Activated CD8-positive, alpha-beta memory T cell treated with anti-CD3 and anti-CD28 coated beads, Interleukin-2, amount 10 ng/mL, durations not matched to agents 7 days and 5 days (primary cell): ENCODE measurements at regions not wholly inside any gene's neighbourhood (a gene's known extent, or its start where the extent isn't known, plus 50 kb on each side); places are given as distances from the start of the nearest gene placed in this dataset.
"Not testable (repeated sequence)": the region's sequence is repeated elsewhere in the genome, so short reads cannot be mapped to it uniquely, and the experiment has no call there.

ENCODE experiments used
- ATAC-seq: fragments of 150-1000 bp; cut with Tn5 transposase; one replicate; pipeline ENCODE4 v1.10.0; 2021; ENCODE audit warnings: moderate library complexity
- CTCF ChIA-PET: fragments of 350-600 bp; sonication (Branson Sonifier 250); formaldehyde crosslinking; loops from one replicate; lab custom pipeline; 2021; ENCODE audit warnings: antibody characterized with exemption; lab: Charles Lee
- DNase-seq: peaks from one replicate; pipeline ENCODE4 v3.0.0-alpha.2; 2020
- H3K27ac Mint-ChIP-seq: one replicate; pipeline ENCODE4 v1.8.0; 2021; ENCODE audit warnings: mild to moderate bottlenecking, mixed read lengths
- H3K27me3 Mint-ChIP-seq: one replicate; pipeline ENCODE4 v1.8.0; 2021; ENCODE audit warnings: mixed read lengths
- H3K36me3 Mint-ChIP-seq: one replicate; pipeline ENCODE4 v1.8.0; 2021; ENCODE audit warnings: mild to moderate bottlenecking, mixed read lengths
- H3K4me1 Mint-ChIP-seq: one replicate; pipeline ENCODE4 v1.8.0; 2021; ENCODE audit warnings: mixed read lengths
- H3K4me3 Mint-ChIP-seq: one replicate; pipeline ENCODE4 v1.8.0; 2021; ENCODE audit warnings: mild to moderate bottlenecking, moderate library complexity, mixed read lengths
- H3K9me3 Mint-ChIP-seq: one replicate; pipeline ENCODE4 v1.8.0; 2022; ENCODE audit warnings: low read depth, mixed read lengths

DNA sequence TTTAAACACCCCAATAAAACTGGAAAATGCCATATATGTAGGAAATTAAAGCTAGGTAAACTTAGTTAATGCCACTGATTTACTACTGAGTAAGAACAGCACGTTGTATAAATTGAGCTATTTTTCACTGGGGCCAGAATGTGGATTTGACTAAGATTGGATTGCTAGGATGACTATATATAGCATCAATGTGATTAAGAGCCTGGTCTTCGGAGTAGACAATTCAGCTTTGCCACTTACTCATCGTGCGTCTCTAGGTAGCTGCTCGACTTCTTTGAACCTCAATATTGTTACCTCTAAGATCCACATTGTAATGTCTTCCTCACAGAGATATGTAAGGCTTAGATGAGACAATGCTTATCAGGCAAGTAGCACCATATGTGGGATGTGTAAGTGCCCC lies 462.5 kb downstream of the KLF12 start:
- Mint-ChIP-seq H3K4me3 (no peak overlapping the region), H3K4me1 (no peaks in the 10 kb centered on the region), H3K36me3 (no peaks in the 10 kb centered on the region), H3K27me3 (no peaks in the 10 kb centered on the region), H3K9me3 (no peaks in the 10 kb centered on the region), H3K27ac (no peak overlapping the region)
- no peak for DNase-seq
- ATAC-seq, result no peak
- CTCF ChIA-PET, result no interaction called here

DNA sequence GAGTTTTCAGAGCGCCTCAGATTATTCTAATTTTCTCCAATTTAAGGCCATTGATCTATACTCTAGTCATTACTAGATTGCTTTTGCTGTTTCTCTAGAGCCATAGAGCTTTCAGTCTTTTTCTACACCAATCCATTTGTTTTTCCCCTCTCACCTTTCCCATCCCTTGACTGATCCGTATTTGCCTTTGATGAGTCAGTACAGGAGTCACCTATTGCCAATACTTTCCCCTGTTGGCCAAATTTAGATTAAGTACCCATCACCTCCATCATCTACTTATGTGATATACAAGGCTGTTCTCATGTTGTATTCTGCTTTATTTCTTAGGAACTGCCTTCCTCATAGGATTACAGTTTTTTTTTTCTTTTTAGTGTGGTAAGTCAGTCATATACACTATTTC lies 463.2 kb downstream of the KLF12 start:
- CTCF ChIA-PET, result interaction anchor here (1.0 kb wide), 1 partner anchor 11 kb away, joined by 3 read pairs; no protein-coding TSS in a partner anchor
- Mint-ChIP-seq H3K36me3 (no peaks in the 10 kb centered on the region), H3K27me3 (peaks cover 3% of the 10 kb centered on the region), H3K9me3 (no peaks in the 10 kb centered on the region), H3K4me3 (no peak overlapping the region), H3K4me1 (no peaks in the 10 kb centered on the region), H3K27ac (no peak overlapping the region)
- no peak for DNase-seq
- ATAC-seq, result no peak

DNA sequence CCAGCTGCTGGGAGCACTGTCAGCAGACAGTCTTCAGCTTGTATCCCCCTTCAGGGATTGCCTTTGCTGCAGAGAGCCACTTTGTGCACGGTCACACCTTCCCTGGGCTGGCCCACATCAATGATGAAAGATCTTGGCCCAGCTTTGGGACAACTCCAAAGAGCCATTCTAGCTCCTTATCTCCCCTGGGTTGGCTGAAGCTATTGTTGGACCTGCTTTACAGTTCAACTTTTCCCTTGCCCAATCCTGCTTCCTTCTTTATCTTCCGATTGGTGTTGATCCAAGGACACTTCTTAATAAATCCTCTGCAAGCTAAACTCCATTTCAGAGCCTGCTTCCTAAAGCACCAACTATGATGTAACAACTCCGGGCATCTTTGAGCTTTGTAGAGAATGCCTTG lies 466.4 kb downstream of the KLF12 start:
- no peak overlapping the region for H3K27ac Mint-ChIP-seq
- no peaks in the 10 kb centered on the region for H3K9me3 Mint-ChIP-seq
- ATAC-seq, result no peak
- H3K27me3 Mint-ChIP-seq, result peaks cover 5% of the 10 kb centered on the region
- no peaks in the 10 kb centered on the region for H3K36me3 Mint-ChIP-seq
- H3K4me1 Mint-ChIP-seq, result peaks cover under 1% of the 10 kb centered on the region
- H3K4me3 Mint-ChIP-seq, result no peak overlapping the region
- DNase-seq, result no peak
- CTCF ChIA-PET, result no interaction called here

DNA sequence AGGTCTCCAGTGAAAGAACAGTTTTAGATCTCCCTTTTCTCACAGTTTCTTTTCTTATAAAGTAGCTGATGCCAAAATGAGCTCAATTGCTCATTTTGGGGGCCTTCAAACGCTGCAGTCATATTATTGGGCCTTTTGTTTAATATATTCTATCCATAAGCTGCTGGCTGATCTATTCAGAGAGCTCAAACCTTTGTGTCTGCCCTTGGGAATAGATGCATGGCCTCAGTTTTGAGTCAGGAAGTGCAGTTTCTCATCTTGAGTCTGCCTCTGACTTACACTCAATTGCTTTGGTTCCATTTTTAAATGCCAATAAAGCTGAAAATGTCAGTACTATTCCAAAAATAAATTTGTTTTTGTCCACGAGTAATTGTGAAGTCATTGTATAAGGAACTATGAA lies 468.9 kb downstream of the KLF12 start:
- ATAC-seq (no peak), DNase-seq (no peak)
- no peaks in the 10 kb centered on the region for H3K9me3 Mint-ChIP-seq
- CTCF ChIA-PET, result no interaction called here
- peaks cover 3% of the 10 kb centered on the region for H3K4me1 Mint-ChIP-seq
- H3K27ac Mint-ChIP-seq, result no peak overlapping the region
- peaks cover 5% of the 10 kb centered on the region for H3K27me3 Mint-ChIP-seq
- H3K36me3 Mint-ChIP-seq, result no peaks in the 10 kb centered on the region
- H3K4me3 Mint-ChIP-seq, result no peak overlapping the region

DNA sequence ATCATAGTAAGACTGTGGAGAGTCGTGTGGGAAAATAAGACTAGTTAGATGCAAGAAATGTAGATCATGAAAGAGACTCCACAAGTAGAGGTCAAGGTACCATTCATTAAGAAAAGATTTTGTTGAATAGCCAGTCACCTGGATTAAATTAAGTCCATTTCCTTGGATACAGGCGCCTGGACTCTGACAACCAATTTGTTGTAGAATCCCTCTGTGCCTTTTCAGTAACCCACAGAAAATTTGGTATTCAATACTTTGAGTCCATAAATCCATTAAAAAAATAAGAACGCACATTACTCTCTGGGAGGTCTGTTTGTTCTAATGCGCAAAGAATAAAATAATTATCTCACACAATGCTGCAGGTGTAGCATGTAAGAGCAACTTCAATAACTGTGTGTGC lies 469.4 kb downstream of the KLF12 start:
- no peak overlapping the region for H3K27ac Mint-ChIP-seq
- no peaks in the 10 kb centered on the region for H3K9me3 Mint-ChIP-seq
- no peaks in the 10 kb centered on the region for H3K36me3 Mint-ChIP-seq
- H3K4me1 Mint-ChIP-seq, result peaks cover 3% of the 10 kb centered on the region
- H3K27me3 Mint-ChIP-seq, result peaks cover 5% of the 10 kb centered on the region
- DNase-seq, result no peak
- no peak for ATAC-seq
- no peak overlapping the region for H3K4me3 Mint-ChIP-seq
- CTCF ChIA-PET, result no interaction called here

DNA sequence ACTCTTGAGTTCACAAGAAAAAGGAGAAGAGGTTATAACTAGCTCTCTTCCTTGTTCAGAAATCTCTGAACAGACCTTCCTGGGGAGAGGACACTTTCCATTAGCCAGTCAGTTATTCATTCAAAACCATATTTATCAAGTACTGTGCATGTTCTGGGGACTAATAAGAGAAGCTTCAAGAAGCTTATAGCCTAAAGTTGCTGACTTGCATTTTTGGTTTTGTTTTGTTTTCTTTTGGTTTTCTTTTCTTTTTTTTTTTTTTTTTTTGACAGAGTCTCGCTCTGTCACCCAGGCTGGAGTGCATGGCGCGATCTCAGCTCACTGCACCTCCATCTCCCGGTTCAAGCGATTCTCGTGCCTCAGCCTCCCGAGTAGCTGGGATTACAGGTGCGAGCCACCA lies 471.4 kb downstream of the KLF12 start:
- Mint-ChIP-seq H3K27me3 (peaks cover 5% of the 10 kb centered on the region), H3K27ac (no peak overlapping the region), H3K9me3 (no peaks in the 10 kb centered on the region), H3K36me3 (no peaks in the 10 kb centered on the region), H3K4me3 (no peak overlapping the region), H3K4me1 (peaks cover 3% of the 10 kb centered on the region)
- ATAC-seq, result no peak
- CTCF ChIA-PET, result no interaction called here
- no peak for DNase-seq

DNA sequence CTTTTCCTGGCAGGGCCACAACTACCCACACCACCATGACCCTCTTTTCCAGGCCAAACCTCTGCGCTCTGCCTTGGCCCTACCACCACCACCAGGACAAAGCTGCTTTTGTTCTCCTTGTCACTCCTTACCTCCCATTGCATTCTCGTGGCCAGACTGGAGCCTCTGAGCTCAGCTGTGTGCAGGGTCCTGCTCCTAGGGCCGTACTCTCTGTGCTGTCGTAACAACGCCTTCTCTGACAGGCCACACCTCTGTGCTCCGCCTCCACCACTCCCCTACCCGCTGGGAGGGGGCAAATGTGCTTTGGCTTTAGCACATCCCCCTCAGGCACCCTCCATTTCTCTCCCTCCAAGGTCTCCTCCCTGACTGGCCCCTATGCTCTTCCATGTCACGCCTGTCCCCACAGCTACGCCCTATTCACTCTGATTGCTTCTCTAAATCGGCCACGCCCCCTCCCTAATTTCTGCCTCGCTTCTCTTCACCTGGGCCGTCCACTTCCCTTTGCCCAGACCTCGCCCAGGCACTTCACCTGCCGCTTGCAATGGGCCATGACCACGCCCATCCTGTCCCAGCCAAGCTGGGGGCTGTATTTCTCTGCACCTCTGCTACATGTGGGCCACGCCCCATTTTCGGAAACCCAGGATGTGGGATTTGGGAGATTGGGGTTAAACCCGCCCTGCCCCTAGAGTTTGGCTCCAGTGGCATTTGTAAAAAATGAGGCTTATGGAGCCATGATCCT lies 472.3 kb downstream of the KLF12 start:
- Mint-ChIP-seq H3K4me3 (no peak overlapping the region), H3K9me3 (no peaks in the 10 kb centered on the region), H3K36me3 (no peaks in the 10 kb centered on the region), H3K4me1 (peaks cover 3% of the 10 kb centered on the region), H3K27ac (no peak overlapping the region), H3K27me3 (peaks cover 5% of the 10 kb centered on the region)
- CTCF ChIA-PET, result no interaction called here
- ATAC-seq, result no peak
- no peak for DNase-seq

DNA sequence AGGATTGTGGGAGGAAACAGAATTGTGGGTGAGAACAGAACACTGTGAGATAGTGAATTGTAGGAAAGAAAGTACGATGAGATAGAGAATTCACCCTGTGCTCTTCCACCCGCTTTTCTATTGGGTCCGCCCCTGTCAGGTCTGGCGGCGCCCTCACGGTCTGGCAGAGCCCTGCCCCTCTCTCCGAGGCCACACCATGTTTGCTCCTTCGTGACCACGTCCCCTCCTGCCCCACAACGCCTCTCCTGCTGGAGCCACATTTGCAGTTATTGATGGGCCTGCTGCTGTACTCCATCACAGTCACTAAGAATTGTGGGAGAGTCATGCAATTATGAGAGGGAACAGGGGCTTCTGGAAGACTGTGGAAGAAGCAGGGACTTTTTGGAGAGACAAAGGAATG lies 473.1 kb downstream of the KLF12 start:
- Mint-ChIP-seq H3K4me1 (peaks cover 3% of the 10 kb centered on the region), H3K4me3 (no peak overlapping the region), H3K36me3 (no peaks in the 10 kb centered on the region), H3K27me3 (peaks cover 2% of the 10 kb centered on the region), H3K9me3 (no peaks in the 10 kb centered on the region), H3K27ac (no peak overlapping the region)
- CTCF ChIA-PET, result no interaction called here
- no peak for DNase-seq
- ATAC-seq, result no peak

DNA sequence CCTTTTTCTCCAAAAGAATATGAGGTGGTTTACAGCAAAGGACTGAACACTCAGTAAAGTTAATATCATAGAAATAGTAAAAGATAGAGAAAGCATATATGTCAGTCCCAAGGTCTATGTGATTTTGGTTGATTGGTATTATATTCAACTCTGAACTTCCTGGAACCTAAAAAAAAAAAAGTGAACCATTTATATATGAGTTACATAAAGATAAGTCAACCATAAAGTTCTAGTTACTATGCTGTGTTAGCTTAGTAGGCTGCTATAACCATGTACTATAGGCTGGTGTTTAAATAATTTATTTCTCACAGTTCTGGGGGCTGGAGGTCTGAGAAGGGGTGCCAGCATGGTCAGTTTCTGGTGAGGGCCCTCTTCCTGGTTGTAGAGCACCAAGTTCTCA lies 475.6 kb downstream of the KLF12 start:
- H3K4me3 Mint-ChIP-seq, result no peak overlapping the region
- H3K4me1 Mint-ChIP-seq, result peaks cover 3% of the 10 kb centered on the region
- ATAC-seq, result no peak
- no peaks in the 10 kb centered on the region for H3K27me3 Mint-ChIP-seq
- H3K9me3 Mint-ChIP-seq, result no peaks in the 10 kb centered on the region
- no peak overlapping the region for H3K27ac Mint-ChIP-seq
- H3K36me3 Mint-ChIP-seq, result no peaks in the 10 kb centered on the region
- CTCF ChIA-PET, result no interaction called here
- DNase-seq, result no peak

DNA sequence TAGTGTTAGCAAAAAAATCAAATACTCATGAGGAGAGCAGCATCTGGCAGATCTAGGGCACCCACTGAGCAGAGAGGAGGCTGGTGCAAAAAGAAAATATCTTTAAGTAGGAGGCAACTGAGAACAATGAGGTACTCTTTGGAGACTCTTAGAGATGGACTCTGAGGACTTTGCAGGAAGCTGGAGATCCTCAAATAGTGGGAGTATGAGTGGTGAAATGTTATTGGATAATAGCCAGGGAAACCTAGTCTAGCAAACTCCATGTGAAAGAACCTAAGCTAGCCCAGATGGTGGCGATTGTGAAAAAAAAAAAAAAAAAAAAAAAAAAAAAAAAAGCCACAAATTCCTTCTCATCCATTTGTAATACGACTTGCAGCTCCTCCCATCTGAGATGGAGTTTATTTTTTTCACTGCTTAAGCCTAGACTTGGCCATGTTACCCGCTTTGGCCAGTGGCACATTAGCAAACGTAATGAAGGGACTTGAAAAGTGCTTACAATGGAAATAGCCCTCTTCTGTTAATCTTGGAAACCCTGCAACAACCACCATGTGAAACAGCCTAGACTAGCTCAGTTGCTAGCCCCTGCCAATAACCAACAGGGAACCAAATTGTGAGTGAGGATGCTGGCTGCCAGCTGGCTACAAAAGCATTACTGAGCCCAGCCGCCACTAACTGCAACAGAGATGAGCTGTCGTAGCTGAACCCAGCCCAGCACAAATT lies 476.2 kb downstream of the KLF12 start:
- Mint-ChIP-seq H3K36me3 (no peaks in the 10 kb centered on the region), H3K27ac (no peak overlapping the region), H3K4me1 (peaks cover 3% of the 10 kb centered on the region), H3K9me3 (no peaks in the 10 kb centered on the region), H3K4me3 (no peak overlapping the region), H3K27me3 (no peaks in the 10 kb centered on the region)
- ATAC-seq, result no peak
- DNase-seq, result no peak
- CTCF ChIA-PET, result interaction anchor here (0.5 kb wide), 1 partner anchor 21 kb away, joined by 4 read pairs; no protein-coding TSS in a partner anchor

DNA sequence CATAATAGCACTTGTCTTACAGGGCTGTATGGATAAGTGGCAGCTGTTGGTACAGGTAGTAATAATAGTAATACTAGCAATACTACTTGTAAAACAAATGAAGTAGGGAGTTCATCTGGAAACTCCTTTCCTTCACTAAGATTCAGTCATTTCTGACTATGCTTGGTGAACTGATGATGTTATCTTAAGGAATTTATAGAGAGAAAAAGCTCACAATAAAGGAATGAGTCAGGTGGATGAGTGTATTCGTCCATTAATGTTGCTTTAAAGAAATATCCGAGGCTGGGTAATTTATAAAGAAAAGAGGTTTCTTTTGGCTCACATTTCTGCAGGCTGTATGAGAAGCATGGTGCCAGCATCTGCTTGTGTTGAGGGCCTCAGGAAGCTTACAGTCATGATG lies 477.3 kb downstream of the KLF12 start:
- no peaks in the 10 kb centered on the region for H3K9me3 Mint-ChIP-seq
- H3K4me1 Mint-ChIP-seq, result no peaks in the 10 kb centered on the region
- H3K4me3 Mint-ChIP-seq, result no peak overlapping the region
- H3K27ac Mint-ChIP-seq, result no peak overlapping the region
- CTCF ChIA-PET, result no interaction called here
- DNase-seq (no peak), ATAC-seq (no peak)
- no peaks in the 10 kb centered on the region for H3K27me3 Mint-ChIP-seq
- H3K36me3 Mint-ChIP-seq, result no peaks in the 10 kb centered on the region

DNA sequence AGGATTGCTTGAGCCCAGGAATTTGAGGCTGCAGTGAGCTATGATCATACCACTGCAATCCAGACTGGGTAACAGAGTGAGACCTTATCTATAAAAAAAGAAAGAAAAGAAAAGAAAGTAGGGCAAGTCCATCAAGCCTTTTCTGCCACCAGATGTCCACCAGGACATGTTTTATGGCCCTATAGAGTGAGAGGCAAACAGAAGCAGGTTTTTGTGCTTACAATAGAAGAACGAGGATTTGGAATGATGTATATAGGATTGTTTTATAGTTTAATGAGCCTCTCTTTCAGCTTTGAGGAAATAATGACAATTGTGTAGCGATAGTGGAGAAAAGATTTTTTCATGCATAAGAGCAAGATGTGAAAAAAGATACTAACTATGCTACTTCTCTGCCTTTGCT lies 480.5 kb downstream of the KLF12 start:
- H3K9me3 Mint-ChIP-seq, result peaks cover 3% of the 10 kb centered on the region
- CTCF ChIA-PET, result no interaction called here
- no peaks in the 10 kb centered on the region for H3K4me1 Mint-ChIP-seq
- ATAC-seq, result no peak
- H3K4me3 Mint-ChIP-seq, result no peak overlapping the region
- DNase-seq, result no peak
- H3K36me3 Mint-ChIP-seq, result no peaks in the 10 kb centered on the region
- no peak overlapping the region for H3K27ac Mint-ChIP-seq
- H3K27me3 Mint-ChIP-seq, result no peaks in the 10 kb centered on the region

DNA sequence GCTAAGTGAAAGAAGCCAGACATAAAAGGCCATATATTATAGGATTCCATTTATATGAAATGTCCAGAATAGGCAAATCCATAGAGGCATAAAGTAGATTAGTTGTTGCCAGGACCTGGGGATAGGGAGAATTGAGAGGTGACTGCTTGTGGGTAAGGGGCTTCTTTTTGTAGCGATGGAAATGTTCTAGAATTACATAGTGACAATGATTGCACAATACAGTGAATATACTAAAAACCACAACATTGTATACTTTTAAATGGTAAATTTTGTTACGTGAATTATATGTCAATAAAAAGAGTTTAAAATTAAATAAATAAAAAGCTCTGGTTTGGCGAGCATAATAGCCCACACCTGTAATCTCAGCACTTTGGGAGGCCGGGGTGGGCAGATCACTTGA lies 486.8 kb downstream of the KLF12 start:
- no peaks in the 10 kb centered on the region for H3K27me3 Mint-ChIP-seq
- CTCF ChIA-PET, result no interaction called here
- no peak overlapping the region for H3K4me3 Mint-ChIP-seq
- no peak for ATAC-seq
- no peak for DNase-seq
- H3K36me3 Mint-ChIP-seq, result no peaks in the 10 kb centered on the region
- no peaks in the 10 kb centered on the region for H3K4me1 Mint-ChIP-seq
- no peak overlapping the region for H3K27ac Mint-ChIP-seq
- H3K9me3 Mint-ChIP-seq, result peaks cover 5% of the 10 kb centered on the region

DNA sequence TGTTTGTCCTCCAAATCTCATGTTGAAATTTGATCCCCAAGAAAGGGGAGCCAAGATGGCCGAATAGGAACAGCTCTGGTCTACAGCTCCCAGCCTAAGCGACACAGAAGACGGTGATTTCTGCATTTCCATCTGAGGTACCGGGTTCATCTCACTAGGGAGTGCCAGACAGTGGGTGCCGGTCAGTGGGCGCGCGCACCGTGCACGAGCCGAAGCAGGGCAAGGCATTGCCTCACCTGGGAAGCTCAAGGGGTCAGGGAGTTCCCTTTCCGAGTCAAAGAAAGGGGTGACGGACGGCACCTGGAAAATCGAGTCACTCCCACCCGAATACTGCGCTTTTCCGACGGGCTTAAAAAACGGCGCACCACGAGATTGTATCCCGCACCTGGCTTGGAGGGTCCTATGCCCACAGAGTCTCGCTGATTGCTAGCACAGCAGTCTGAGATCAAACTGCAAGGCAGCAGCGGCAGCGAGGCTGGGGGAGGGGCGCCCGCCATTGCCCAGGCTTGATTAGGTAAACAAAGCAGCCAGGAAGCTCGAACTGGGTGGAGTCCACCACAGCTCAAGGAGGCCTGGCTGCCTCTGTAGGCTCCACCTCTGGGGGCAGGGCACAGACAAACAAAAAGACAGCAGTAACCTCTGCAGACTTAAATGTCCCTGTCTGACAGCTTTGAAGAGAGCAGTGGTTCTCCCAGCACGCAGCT lies 493.6 kb downstream of the KLF12 start:
- H3K27me3 Mint-ChIP-seq, CTCF ChIA-PET, ATAC-seq, H3K9me3 Mint-ChIP-seq, H3K4me3 Mint-ChIP-seq, H3K36me3 Mint-ChIP-seq, H3K4me1 Mint-ChIP-seq, DNase-seq, H3K27ac Mint-ChIP-seq: not testable (repeated sequence)
